ENCODE measurements at regions not wholly inside any gene's neighbourhood (a gene's known extent, or its start where the extent isn't known, plus 50 kb on each side); places are given as distances from the start of the nearest gene placed in this dataset.

DNA sequence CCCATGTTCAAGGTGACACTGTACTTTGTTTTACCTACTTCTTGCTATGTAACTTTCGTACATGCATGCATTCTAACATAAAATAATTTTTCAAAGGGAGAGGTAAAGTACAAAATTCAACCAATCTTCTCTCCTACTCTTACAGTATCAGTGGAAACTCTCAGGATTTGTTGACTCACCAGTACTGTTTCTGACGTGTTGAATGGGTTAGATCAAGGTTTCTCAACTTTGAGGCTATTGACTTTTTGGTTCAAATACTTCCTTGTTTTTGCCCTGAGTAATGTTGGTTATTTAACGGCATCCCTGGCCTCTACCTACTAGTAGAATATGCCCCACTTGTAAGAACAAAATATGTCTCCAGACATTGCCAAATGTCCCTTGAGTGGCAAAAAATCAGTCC, 94.6 kb upstream of the SMAD1 start:
- TF ChIP-seq ZNF8 (CRISPR knock-in tag; IDR thresholded peaks at IDR 0.05) (no peak), ESRRG (CRISPR knock-in tag; IDR thresholded peaks at IDR 0.05) (no peak)
- ATAC-seq = no peak

DNA sequence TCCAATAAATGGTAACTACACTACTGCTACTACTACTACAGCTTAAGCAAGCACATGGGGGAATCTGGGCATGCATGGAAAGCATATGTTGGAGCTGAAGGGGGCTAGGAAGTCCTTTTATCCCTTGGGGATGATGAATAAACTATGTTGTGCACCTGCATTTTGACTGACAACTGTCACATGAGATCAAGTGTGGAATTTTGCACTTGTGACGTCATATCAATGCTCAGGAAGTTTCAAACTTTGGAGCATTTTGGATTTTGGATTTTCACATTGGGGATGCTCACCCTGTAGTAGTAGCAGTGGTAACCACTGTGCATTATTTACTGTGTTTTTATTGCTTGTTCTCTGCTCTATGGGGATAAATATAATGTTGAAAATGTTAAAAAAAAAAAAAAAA, 100.5 kb upstream of the SMAD1 start:
- no peak for ATAC-seq
- no peak for TF ChIP-seq ARNTL (CRISPR knock-in tag; IDR thresholded peaks at IDR 0.05; ENCODE audit: borderline replicate concordance, low read depth)
- TF ChIP-seq TCF4 (CRISPR knock-in tag; IDR thresholded peaks at IDR 0.05; ENCODE audit: borderline replicate concordance) = no peak
- TF ChIP-seq, protein P1, sequence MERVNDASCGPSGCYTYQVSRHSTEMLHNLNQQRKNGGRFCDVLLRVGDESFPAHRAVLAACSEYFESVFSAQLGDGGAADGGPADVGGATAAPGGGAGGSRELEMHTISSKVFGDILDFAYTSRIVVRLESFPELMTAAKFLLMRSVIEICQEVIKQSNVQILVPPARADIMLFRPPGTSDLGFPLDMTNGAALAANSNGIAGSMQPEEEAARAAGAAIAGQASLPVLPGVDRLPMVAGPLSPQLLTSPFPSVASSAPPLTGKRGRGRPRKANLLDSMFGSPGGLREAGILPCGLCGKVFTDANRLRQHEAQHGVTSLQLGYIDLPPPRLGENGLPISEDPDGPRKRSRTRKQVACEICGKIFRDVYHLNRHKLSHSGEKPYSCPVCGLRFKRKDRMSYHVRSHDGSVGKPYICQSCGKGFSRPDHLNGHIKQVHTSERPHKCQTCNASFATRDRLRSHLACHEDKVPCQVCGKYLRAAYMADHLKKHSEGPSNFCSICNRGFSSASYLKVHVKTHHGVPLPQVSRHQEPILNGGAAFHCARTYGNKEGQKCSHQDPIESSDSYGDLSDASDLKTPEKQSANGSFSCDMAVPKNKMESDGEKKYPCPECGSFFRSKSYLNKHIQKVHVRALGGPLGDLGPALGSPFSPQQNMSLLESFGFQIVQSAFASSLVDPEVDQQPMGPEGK (CRISPR knock-in tag; IDR thresholded peaks at IDR 0.05; ENCODE audit: borderline replicate concordance) = no peak
- no peak for TF ChIP-seq SNAI2 (CRISPR knock-in tag; IDR thresholded peaks at IDR 0.05)
- TF ChIP-seq, protein P2, sequence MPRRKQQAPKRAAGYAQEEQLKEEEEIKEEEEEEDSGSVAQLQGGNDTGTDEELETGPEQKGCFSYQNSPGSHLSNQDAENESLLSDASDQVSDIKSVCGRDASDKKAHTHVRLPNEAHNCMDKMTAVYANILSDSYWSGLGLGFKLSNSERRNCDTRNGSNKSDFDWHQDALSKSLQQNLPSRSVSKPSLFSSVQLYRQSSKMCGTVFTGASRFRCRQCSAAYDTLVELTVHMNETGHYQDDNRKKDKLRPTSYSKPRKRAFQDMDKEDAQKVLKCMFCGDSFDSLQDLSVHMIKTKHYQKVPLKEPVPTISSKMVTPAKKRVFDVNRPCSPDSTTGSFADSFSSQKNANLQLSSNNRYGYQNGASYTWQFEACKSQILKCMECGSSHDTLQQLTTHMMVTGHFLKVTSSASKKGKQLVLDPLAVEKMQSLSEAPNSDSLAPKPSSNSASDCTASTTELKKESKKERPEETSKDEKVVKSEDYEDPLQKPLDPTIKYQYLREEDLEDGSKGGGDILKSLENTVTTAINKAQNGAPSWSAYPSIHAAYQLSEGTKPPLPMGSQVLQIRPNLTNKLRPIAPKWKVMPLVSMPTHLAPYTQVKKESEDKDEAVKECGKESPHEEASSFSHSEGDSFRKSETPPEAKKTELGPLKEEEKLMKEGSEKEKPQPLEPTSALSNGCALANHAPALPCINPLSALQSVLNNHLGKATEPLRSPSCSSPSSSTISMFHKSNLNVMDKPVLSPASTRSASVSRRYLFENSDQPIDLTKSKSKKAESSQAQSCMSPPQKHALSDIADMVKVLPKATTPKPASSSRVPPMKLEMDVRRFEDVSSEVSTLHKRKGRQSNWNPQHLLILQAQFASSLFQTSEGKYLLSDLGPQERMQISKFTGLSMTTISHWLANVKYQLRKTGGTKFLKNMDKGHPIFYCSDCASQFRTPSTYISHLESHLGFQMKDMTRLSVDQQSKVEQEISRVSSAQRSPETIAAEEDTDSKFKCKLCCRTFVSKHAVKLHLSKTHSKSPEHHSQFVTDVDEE (CRISPR knock-in tag; IDR thresholded peaks at IDR 0.05) = no peak
- TF ChIP-seq TOX (CRISPR knock-in tag; IDR thresholded peaks at IDR 0.05; ENCODE audit: borderline replicate concordance) = no peak
- TF ChIP-seq ZNF70 (CRISPR knock-in tag; IDR thresholded peaks at IDR 0.05) = no peak
- TF ChIP-seq, protein P3, sequence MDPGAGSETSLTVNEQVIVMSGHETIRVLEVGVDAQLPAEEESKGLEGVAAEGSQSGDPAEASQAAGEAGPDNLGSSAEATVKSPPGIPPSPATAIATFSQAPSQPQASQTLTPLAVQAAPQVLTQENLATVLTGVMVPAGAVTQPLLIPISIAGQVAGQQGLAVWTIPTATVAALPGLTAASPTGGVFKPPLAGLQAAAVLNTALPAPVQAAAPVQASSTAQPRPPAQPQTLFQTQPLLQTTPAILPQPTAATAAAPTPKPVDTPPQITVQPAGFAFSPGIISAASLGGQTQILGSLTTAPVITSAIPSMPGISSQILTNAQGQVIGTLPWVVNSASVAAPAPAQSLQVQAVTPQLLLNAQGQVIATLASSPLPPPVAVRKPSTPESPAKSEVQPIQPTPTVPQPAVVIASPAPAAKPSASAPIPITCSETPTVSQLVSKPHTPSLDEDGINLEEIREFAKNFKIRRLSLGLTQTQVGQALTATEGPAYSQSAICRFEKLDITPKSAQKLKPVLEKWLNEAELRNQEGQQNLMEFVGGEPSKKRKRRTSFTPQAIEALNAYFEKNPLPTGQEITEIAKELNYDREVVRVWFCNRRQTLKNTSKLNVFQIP (CRISPR knock-in tag; IDR thresholded peaks at IDR 0.05; ENCODE audit: borderline replicate concordance, low read depth) = no peak
- TF ChIP-seq ZFP30 (CRISPR knock-in tag; IDR thresholded peaks at IDR 0.05) = no peak
- TF ChIP-seq ESRRG (CRISPR knock-in tag; IDR thresholded peaks at IDR 0.05) = no peak
- TF ChIP-seq RARB (CRISPR knock-in tag; IDR thresholded peaks at IDR 0.05) = no peak
- TF ChIP-seq GLIS3 (CRISPR knock-in tag; IDR thresholded peaks at IDR 0.05) = no peak
- no peak for TF ChIP-seq ZNF565 (CRISPR knock-in tag; conservative IDR thresholded peaks at IDR 0.05; ENCODE audit: low read depth)
- no peak for TF ChIP-seq ISL1 (CRISPR knock-in tag; IDR thresholded peaks at IDR 0.05)
- no peak for TF ChIP-seq ZNF8 (CRISPR knock-in tag; IDR thresholded peaks at IDR 0.05)
- no peak for TF ChIP-seq PPARA (CRISPR knock-in tag; IDR thresholded peaks at IDR 0.05; ENCODE audit: borderline replicate concordance)
- no peak for TF ChIP-seq CSDC2 (CRISPR knock-in tag; IDR thresholded peaks at IDR 0.05)
- TF ChIP-seq OSR1 (CRISPR knock-in tag; IDR thresholded peaks at IDR 0.05) = no peak
- TF ChIP-seq ZFP3 (CRISPR knock-in tag; IDR thresholded peaks at IDR 0.05) = no peak

DNA sequence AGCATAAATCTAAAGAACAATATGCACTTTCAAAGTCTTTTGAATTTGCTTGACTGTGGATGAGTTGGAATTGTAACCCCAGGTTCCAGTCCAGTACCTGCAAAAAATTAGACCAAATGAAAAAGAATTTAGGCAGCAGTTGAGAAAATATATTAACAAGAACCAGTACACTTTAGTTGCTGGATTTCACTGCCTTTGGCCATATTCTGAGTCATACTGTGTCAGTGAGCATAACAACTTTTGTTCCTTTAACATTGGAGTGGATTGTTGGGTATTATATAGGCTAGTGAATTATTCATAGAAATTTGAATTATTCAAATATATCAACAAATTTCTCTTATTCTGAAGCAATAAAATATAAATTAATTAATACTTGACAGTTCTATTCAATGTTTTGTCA, 101.5 kb upstream of the SMAD1 start:
- ATAC-seq = no peak
- TF ChIP-seq ZNF70 (CRISPR knock-in tag; IDR thresholded peaks at IDR 0.05) (no peak), TOX (CRISPR knock-in tag; IDR thresholded peaks at IDR 0.05; ENCODE audit: borderline replicate concordance) (no peak), TCF4 (CRISPR knock-in tag; IDR thresholded peaks at IDR 0.05; ENCODE audit: borderline replicate concordance) (no peak), GLIS3 (CRISPR knock-in tag; IDR thresholded peaks at IDR 0.05) (no peak), CREB5 (CRISPR knock-in tag; IDR thresholded peaks at IDR 0.05; ENCODE audit: low read depth) (no peak), CSDC2 (CRISPR knock-in tag; IDR thresholded peaks at IDR 0.05) (no peak), ESRRG (CRISPR knock-in tag; IDR thresholded peaks at IDR 0.05) (no peak), ZC3H10 (CRISPR knock-in tag; IDR thresholded peaks at IDR 0.05) (no peak), ARNTL (CRISPR knock-in tag; IDR thresholded peaks at IDR 0.05; ENCODE audit: borderline replicate concordance, low read depth) (no peak), BACH2 (CRISPR knock-in tag; IDR thresholded peaks at IDR 0.05; ENCODE audit: borderline replicate concordance) (no peak), ISL1 (CRISPR knock-in tag; IDR thresholded peaks at IDR 0.05) (no peak), PPARA (CRISPR knock-in tag; IDR thresholded peaks at IDR 0.05; ENCODE audit: borderline replicate concordance) (no peak), ZFP30 (CRISPR knock-in tag; IDR thresholded peaks at IDR 0.05) (no peak), ZFP3 (CRISPR knock-in tag; IDR thresholded peaks at IDR 0.05) (no peak), OSR1 (CRISPR knock-in tag; IDR thresholded peaks at IDR 0.05) (no peak)
- TF ChIP-seq, protein P2 (CRISPR knock-in tag; IDR thresholded peaks at IDR 0.05) = no peak
- TF ChIP-seq, protein P4, sequence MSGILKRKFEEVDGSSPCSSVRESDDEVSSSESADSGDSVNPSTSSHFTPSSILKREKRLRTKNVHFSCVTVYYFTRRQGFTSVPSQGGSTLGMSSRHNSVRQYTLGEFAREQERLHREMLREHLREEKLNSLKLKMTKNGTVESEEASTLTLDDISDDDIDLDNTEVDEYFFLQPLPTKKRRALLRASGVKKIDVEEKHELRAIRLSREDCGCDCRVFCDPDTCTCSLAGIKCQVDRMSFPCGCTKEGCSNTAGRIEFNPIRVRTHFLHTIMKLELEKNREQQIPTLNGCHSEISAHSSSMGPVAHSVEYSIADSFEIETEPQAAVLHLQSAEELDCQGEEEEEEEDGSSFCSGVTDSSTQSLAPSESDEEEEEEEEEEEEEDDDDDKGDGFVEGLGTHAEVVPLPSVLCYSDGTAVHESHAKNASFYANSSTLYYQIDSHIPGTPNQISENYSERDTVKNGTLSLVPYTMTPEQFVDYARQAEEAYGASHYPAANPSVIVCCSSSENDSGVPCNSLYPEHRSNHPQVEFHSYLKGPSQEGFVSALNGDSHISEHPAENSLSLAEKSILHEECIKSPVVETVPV (CRISPR knock-in tag; IDR thresholded peaks at IDR 0.05) = no peak
- TF ChIP-seq, protein P3 (CRISPR knock-in tag; IDR thresholded peaks at IDR 0.05; ENCODE audit: borderline replicate concordance, low read depth) = no peak

Data from SK-N-SH treated with all-trans-retinoic acid at 6 μM for 48 hours (cell line).